ENCODE measurements at regions not wholly inside any gene's neighbourhood (a gene's known extent, or its start where the extent isn't known, plus 50 kb on each side); places are given as distances from the start of the nearest gene placed in this dataset.

GRCh38 chr4:4613126-4613465 lies 71.2 kb upstream of the STX18 start:
- intact Hi-C loops (cut with micrococcal nuclease), result no loop called here
- no peak for ATAC-seq
- POLR2A ChIA-PET, result no interaction called here

More at GRCh38 chr4:4613126-4613465, 71.2 kb upstream of the STX18 start:
- Histone ChIP-seq H3K4me1 (ENCODE audit: control insufficient read depth in 1 of 2, insufficient read depth in 2 of 2, low read length in 2 of 2) (no peaks in the 10 kb centered on the region), H3K4me3 (replicated peaks in 1 of 2; ENCODE audit: low read depth in 1 of 2, low read length in 2 of 2) (no peak overlapping the region), H3K4me2 (ENCODE audit: low read length) (no peak overlapping the region), H2AFZ (ENCODE audit: low read depth, low read length, poor library complexity, severe bottlenecking) (no peak overlapping the region), H3K9ac (ENCODE audit: low read length) (no peak overlapping the region), H3K9me3 (ENCODE audit: control insufficient read depth in 1 of 2, insufficient read depth in 1 of 2, low read depth in 1 of 2, low read length in 2 of 2) (no peaks in the 10 kb centered on the region), H3K27ac (ENCODE audit: low read depth, low read length) (no peak overlapping the region), H3K79me2 (ENCODE audit: insufficient read depth, low read length) (no peaks in the 10 kb centered on the region), H3K36me3 (ENCODE audit: control insufficient read depth in 1 of 2, insufficient read depth in 2 of 2, low read length in 2 of 2) (no peaks in the 10 kb centered on the region), H3K9me2 (ENCODE audit: insufficient read depth) (no peaks in the 10 kb centered on the region), H3K27me3 (ENCODE audit: insufficient read depth, low read length) (no peaks in the 10 kb centered on the region), H4K20me1 (ENCODE audit: insufficient read depth) (no peaks in the 10 kb centered on the region)
- TF ChIP-seq YY1 (IDR thresholded peaks at IDR 0.05; ENCODE audit: extremely low read depth, insufficient replicate concordance, low read depth, low read length) (no peak), FOSL1 (IDR thresholded peaks at IDR 0.05; ENCODE audit: low read depth) (no peak), EGR1 (IDR thresholded peaks at IDR 0.05; ENCODE audit: low read depth) (no peak), ELF1 (IDR thresholded peaks at IDR 0.05; ENCODE audit: borderline replicate concordance, low read depth) (no peak), POLR2AphosphoS5 (IDR thresholded peaks at IDR 0.05; ENCODE audit: low read depth, low read length) (no peak), TCF7L2 (IDR thresholded peaks at IDR 0.05; ENCODE audit: borderline replicate concordance, extremely low read depth, insufficient read depth, insufficient read length) (no peak), EZH2phosphoT487 (IDR thresholded peaks at IDR 0.05; ENCODE audit: borderline replicate concordance) (no peak), ZBTB33 (IDR thresholded peaks at IDR 0.05; ENCODE audit: extremely low read depth, insufficient replicate concordance, low read length) (no peak), RAD21 (IDR thresholded peaks at IDR 0.05; ENCODE audit: low read depth) (no peak), ZFX (IDR thresholded peaks at IDR 0.05) (no peak), SIN3A (IDR thresholded peaks at IDR 0.05; ENCODE audit: low read depth) (no peak), ATF3 (IDR thresholded peaks at IDR 0.05) (no peak), JUND (IDR thresholded peaks at IDR 0.05) (no peak), REST (IDR thresholded peaks at IDR 0.05; ENCODE audit: low read depth) (no peak), CTCF (IDR thresholded peaks at IDR 0.05 in 2 of 3, conservative IDR thresholded peaks at IDR 0.05 in 1 of 3; ENCODE audit: borderline replicate concordance in 1 of 3, insufficient read depth in 1 of 3, low read depth in 2 of 3, low read length in 2 of 3) (no peak)
- TF ChIP-seq, protein P1, sequence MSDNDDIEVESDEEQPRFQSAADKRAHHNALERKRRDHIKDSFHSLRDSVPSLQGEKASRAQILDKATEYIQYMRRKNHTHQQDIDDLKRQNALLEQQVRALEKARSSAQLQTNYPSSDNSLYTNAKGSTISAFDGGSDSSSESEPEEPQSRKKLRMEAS (IDR thresholded peaks at IDR 0.05), result no peak
- ChIA-PET CTCF (no interaction called here), RAD21 (ENCODE audit: low non-redundant PET in 1 of 2, low total read pairs in 2 of 2, uncharacterized antibody in 2 of 2, unreplicated experiment in 2 of 2) (no interaction called here)
- BruUV-seq (replicated peaks), result no TSS peak
- no peak for DNase-seq (ENCODE audit: low read depth, low spot score)
